HG02885 (cell line): ENCODE measurements at regions not wholly inside any gene's neighbourhood (a gene's known extent, or its start where the extent isn't known, plus 50 kb on each side); places are given as distances from the start of the nearest gene placed in this dataset.
"Not testable (repeated sequence)": the region's sequence is repeated elsewhere in the genome, so short reads cannot be mapped to it uniquely, and the experiment has no call there.

Experiments used
- ATAC-seq: cut with Tn5 transposase; IDR thresholded peaks from one replicate; pipeline ENCODE4 v1.9.1; 2021; ENCODE audit warnings: mild to moderate bottlenecking; ENCODE audit not compliant: unreplicated experiment, poor library complexity

DNA sequence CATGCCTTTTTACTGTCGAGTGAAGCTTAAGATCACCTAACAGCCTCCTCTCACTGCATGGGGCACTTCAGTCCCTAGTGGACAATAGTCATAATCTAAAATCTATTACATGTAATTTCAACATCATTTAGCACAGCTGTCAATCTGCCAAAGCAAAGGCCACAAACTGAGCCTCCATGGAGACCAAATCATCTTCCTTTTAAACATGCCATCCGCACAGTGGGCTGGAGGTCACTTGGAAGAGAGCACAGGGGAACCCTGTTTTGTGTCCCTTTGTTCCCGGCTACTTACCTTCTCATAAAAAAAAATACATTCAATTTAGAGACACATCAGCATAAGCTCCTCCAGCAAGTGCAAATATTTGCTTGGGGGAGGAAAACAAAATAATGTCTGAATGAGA, 167.3 kb downstream of the SQOR start:
- ATAC-seq, result no peak

DNA sequence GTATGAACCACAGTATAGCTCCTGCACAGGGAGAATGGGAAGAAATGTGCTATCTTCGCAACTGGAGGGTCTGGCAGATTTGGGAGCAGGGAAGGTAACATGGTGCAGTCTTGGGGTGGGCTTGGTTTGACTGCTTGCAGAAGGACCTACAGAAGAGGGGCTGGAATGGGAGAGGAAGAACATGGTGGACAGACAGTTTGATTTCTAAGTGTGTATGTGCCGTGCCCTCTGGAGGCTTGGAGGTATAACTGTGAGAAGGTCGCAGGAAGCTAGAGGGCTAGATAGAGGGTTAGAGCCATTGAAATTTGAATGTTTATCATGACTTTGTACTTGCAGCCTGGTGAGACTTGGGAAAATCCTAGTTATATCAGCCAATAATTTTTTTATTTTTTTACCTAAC, 169.2 kb downstream of the SQOR start:
- ATAC-seq, result no peak

DNA sequence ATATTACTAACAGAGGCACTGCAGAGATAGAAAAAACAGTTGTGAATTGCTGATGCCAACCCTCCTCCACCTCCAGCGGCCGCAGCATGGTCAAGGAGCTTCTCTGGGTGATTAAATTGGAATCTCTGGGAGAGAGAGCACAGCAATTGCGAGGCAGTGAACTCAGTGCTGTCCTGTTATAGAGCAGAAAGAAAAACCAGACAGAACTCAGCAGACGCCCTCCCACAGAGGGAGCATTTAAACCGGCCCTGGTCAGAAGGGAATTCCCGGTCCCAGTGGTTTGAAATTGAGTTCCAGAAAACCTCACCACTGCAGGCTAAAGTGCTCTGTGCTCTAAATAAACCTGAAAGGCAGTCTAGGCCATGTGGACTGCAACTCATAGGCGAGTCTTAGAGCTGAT, 175.4 kb downstream of the SQOR start:
- ATAC-seq, result no peak

DNA sequence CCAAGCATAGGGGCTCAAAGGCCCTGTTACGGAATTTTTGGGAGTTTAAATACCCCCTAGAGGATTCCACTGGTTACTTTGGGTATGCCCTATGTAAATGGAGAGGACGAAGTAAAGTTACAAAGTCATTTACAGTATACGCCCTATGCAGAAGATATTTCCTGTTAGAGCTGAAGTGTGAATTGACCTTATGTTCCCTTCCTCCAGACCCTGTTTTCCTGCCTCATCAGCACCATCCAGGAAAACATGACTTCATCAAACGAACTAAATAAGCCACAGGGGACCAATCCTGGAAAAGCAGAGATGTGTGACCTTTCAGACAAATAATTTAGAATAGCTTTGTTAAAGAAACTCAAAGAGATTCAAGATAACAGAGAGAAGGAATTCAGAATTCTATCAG, 177.4 kb downstream of the SQOR start:
- no peak for ATAC-seq

DNA sequence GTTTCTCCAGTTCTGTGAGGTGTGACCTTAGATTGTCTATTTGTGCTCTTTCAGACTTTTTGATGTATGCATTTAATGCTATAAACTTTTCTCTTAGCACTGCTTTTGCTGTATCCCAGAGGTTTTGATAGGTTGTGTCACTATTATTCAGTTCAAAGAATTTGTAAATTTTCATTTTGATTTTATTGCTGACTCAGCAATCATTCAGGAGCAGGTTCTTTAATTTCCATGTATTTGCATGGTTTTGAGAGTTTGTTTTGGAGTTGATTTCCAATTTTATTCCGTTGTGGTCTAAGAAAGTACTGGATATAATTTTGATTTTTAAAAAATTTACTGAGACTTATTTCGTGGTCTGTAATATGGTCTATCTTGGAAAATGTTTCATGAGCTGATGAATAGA, 182.7 kb downstream of the SQOR start:
- not testable (repeated sequence) for ATAC-seq

DNA sequence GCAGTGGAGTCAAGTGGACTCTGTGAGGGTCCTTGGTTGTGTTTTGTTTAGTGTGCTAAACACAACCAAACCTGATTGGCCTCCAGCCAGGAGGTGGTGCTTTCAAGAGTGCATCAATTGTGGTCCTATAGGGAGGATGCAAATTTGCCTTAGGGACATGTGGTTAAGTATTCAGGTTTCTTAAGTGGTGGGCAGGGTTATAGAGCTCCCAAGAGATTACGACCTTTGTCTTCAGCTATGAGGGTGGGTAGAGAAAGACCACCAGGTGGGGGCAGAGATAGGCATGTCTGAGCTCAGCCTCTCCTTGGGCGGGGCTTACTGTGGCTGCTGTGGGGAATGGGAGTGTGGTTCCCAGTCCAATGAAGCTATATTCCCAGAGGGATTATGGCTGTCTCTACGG, 186.6 kb downstream of the SQOR start:
- no peak for ATAC-seq

DNA sequence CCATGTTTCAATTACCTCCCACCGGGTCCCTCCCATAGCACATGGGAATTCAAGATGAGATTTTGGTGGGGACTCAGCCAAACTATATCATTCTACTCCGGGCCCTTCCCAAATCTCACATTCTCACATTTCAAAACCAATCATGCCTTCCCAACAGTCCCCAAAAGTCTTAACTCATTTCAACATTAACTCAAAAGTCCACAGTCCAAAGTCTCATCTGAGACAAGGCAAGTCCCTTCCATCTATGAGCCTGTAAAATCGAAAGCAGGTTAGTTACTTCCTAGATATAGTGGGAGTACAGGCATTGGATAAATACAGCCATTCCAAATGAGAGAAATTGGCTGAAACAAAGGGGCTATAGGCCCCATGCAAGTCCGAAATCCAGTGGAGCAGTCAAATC, 188.1 kb downstream of the SQOR start:
- not testable (repeated sequence) for ATAC-seq

DNA sequence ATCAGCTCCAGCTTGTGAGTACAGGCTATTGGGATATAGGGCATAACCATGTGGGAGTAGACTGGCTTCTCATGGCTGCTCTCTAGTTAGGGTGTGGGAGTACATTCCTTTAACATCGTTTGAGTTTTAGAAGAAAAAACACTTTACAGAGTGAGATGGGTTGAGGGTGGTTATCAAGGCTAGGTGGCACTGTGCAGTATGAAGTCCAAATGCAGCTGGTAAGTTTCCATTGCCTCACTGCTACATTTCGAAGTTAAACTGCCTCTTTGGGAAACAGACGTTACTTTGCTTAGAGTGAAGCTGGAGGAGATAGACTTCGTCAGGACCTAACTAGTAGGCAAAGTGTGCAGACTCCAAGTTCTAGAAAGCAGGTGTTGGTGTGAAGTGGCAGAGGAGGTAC, 192.4 kb downstream of the SQOR start:
- ATAC-seq, result no peak

DNA sequence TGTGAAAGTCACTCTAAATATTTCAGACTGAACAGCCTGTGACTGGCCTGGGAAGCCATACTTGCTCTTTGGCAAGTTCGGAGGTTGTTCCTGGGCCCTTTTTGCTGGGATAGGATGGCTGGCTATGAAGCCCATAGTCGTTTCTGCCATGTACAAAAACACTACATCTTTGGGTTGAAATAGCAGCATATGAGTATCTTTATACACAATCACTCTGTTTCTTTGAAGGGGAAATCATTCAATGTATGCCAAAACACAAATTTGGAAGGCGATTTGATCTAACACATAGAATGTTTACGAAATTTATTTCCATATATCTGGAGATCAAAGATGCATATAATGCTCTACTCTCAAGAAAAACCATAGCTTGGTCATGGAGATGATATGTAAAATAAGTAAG, 192.9 kb downstream of the SQOR start:
- ATAC-seq, result no peak

DNA sequence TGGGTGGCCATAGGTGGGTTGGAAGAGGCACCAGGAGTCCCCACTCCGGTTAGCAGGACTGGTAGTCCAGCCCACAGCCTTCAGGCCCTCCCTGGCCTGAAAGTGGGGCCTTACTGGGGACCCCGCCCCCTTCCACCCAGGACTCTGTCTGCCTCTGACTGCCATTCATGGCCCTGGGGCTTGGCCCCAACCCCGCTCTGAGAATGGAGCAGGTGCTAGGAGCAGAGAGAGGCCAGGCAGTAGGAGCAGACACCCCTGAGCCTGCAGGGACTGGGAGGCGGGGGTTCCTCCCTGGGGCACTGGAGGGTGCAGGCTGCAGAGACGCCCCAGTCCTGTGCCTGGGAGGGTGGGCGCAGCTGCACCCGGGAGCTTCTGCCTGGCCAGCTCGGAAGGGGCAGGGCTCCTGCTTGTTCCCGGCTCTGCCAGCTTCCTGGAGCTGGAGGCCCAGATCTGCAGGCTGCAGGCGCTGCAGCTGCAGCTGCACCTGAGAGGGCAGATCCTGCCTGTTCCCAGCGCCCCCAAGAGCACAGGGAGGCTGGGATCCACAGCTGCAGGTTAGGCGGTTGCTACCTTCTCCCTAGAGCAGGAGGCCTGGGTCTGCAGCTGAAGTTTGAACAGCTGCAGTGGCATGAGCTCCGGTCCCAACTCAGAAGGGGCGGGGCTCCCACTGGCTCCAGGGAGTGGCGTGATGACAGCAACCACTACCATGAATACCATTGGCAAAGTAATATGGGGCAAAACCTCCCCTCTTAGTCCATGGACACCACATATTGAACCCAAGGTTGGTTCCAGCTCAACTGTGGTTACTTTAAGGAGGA, 194.7 kb downstream of the SQOR start:
- no peak for ATAC-seq

DNA sequence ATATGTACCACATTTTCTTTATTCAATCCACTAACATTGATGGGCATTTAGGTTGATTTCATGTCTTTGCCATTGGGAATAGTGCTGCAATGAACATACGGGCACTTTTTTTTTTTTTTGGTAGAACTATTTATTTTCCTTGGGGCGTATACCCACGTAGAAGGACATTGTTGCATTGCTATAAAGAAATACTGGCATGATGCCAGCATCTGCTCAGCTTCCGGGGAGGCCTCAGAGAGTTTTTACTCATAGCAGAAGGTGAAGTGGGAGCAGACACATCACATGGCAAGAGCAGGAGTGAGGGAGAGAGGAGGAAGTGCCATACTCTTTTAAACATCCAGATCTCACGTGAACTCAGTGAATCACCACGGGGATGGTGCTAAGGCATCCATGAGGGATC, 197.0 kb downstream of the SQOR start:
- no peak for ATAC-seq

DNA sequence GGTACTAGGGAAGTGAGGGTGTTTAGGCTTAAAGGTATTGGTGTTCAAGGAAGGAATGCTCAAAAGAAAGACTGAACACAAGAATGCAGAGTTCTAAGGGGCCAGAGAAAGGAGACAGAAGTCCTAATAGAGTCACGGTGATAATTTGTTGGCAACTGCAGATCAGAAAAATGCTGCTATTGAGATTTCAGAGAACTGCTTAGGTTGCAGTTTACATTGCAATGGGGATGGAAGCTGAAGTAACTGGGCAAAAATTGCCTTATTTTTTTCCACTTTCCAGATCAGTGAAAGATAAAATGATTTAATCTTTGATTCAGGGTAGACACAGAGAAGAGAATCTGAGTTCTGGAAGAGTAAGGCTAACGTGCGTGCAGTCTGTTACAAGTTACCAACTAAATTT, 199.8 kb downstream of the SQOR start:
- ATAC-seq, result no peak

DNA sequence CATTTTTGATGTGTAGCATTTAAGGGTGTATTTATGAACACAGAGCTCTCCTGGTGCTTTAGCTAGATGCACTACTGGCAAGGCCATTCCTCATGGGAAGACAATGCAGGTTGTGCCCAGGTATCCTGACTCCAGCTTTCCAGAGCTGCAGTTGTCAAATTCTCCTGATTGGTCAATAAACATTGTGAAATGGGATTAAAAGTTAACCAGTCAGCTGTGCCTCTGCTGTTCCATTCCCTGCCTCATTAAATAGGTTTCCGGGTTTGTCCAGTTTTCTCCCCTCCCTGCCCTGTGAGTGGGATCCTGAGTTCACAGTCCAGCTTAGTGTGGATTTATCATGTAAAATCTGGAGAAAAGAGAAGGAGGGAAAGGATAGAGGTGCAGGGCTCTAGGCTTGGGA, 207.3 kb downstream of the SQOR start:
- ATAC-seq, result no peak

DNA sequence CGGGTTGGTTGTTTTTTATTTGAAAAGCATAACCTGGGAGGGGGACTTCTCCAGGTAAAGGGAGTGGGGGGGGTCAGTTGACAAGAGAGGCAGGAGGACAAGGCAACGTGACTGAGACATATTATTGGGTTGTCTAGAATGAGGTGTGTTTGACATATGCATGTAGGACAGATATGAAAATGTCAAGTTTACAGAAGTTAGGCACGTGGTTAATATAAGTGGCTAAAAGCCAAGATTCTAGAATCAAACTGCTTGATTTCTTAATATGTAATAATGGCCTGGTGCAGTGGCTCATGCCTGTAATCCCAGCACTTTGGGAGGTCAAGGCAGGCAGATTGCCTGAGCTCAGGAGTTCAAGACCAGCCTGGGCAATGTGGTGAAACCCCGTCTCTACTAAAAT, 212.8 kb downstream of the SQOR start:
- no peak for ATAC-seq

DNA sequence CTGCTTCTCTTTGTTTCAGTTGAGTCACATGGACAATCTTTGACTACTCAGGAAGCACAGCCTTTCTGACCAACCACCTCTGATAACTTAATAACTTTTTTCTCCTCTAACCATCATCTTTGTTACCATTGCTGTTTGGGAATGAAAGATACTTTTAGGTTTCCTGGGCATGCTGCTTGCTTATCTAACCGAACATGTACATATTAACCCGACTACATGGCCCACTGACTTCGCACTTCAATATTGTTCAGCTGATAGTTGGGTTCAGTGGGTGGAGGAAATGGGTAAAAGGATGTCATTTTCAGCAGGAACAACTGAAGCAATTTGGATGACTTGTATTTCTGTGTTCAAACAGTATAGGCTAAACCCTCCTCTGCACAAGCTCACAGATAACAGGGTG, 214.3 kb downstream of the SQOR start:
- ATAC-seq, result no peak

DNA sequence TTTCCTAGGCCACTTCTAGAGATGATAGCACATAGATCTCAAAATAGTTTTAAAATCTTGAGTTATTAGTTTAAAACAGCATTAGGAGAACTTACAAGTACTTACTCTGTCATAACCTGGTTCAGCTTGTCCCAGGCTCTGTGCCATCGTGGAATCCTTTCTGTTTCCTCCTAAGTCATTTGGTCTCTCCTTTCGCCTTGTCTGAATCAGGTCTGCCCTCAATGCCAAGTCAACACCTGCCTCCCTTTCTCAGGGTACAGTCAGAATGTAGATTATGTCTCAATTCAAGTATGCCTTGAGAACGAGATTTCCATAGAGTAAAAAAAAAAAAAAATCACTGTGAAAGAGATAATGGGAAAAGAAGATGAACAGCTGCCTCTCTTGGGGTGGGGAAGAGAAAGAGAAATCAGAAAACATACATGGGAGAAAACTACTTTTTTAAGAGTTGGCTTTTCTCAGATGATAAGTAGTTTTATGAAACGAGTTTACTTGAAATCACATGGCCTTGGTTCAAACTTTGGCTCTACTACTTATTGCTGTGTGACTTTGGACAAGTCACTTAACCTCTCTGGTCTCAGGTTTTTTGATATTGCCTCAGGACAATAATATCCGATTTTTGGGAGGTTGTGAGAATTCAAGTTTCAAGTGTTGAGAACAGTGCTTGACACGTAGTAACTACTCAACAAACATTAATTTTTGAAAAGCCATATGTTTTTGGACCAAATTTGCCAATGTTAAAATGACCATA, 219.8 kb downstream of the SQOR start:
- no peak for ATAC-seq

DNA sequence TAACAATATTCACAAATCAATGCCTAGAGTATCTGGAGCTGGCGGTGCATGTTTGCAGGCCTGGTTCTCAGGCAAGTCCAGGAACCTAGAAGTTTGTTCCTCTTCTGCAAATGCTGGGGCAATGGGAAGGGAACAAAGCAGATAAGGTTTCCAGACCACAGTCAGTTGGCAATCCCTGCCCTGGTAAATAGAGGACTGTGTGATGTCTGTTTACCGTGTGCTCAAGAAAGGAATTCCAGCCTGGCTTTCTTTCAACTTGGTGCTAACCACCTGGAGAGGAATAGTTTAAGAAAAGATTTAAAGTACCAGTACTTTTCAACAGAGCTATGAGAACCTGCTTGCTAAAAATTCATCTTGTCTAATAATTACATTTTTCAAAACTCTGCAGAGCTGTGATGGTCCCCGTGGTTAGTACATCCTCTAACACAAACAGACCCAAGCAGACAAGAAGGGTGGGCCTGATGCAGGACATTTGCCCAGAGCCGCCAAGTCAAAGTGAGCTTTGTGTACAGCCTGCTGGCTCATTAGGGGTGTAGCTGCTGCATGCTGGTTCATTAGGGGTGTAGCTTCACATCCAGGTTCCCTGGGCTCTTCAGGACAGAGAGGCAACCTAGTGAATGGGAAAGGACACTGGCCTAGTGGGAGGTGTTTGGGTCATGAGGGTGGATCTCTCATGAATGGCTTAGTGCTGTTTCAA, 220.5 kb downstream of the SQOR start:
- no peak for ATAC-seq

DNA sequence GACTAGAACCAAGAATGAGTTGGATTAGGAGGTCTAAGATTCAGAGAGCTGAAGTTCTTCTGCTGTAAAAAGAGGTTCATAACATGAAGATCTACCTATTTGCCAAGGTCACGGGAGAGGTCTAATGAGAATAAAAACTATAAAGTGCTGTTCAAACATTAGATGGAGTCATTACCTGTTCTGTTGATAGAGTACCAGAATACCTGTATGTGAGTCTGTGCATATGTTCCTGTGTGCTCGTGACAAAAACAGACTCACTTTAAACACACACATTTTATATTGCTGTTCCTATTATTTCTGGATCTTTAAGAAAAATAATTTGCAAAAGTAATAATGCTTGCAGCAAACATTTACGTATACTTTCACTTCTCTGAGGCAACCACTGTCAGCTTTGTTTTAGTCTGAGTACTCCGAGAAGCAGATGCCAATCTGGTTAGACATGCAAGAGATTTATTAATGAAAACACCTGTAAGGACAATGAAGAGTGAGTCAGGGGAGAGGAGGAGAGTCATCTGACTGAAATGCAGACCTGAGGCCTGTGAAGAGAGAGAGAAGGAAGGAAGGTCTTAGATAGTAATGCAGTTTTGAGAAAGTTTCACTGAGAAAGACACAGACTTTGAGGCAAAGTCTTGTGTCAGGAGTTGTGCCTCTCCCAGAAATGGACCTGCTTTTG, 221.2 kb downstream of the SQOR start:
- no peak for ATAC-seq

DNA sequence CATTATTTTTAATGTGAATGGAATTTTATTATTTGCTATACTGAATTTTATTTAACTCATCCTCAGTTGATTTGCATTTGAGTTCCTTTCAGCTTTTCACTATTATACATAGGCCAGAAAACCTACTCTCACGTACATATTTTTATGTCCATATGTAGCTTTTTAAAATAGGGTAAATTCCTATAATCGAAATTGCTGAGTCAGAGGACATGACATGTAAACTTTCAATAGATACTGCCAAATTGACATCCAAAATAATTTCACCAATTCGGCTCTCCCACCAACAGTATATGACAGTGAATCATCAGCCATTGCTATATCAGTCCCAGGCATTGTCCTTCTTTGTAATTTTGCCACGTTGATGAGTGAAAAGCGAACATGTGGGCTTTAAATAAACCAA, 222.5 kb downstream of the SQOR start:
- no peak for ATAC-seq

DNA sequence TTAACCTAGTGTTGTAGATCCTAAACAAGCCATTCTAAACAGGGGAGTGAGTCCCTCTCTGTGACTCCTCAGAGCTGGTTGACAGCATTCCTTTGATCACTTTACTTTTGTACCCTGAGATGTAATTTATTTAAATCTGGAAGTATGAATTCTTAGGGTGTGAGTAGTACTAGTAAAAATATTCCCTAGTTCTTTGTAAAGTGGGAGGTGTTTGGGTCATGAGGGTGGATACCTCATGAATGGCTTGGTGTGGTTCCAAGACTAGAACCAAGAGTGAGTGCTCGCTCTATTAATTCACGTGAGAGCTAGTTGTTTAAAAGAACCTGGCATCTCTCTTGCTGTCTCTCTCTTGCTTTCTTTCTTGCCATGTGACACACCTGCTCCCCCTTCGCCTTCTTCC, 223.7 kb downstream of the SQOR start:
- ATAC-seq, result no peak

DNA sequence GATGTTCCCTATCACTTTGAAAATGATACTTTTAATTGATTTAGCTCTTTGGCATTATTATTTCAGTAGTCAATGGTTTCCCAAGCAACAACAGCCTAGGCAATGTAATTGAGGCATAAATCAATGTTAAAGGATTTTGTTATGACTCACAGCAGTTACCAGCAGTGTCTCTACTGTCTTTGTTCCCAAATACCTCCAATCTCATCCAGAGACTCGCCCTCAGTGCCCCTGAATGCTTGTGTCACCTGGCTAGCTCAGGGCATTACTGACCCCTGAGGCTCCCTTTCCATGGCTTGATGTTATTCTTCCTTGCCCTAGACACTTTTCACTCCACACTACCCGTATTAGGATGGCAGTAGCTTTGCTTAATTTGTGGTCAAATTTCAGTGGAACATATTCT, 227.2 kb downstream of the SQOR start:
- ATAC-seq, result no peak
